Erythroblast (primary cell): ENCODE measurements at regions not wholly inside any gene's neighbourhood (a gene's known extent, or its start where the extent isn't known, plus 50 kb on each side); places are given as distances from the start of the nearest gene placed in this dataset.

Experiments used
- GATA1 ChIP-seq: IDR thresholded peaks from 2 replicates; pipeline ENCODE4 v1.6.1; 2011; ENCODE audit warnings: low read depth, mild to moderate bottlenecking, control low read depth, low read length, moderate library complexity
- POLR2A ChIP-seq: IDR thresholded peaks from 2 replicates; pipeline ENCODE4 v1.6.1; 2011; ENCODE audit warnings: mild to moderate bottlenecking, low read length

DNA sequence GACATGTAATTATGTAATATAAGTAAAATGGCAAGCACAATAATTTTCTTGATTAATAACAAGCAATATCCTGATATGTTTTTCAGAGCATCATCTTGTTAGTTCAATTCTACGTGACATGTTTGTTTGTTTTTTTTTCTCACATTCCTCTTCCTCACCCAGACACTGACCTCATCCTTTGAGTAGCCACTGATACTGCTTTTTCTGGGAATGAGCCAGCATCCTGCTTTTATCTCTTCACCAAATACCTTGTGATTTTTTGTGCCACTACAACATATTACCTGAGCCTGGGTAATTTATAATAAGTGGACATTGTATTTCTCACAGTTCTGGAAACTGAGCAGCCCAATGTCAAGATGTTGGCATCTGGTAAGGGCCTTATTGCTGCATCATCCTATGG, 484.0 kb downstream of the NAF1 start:
- TF ChIP-seq POLR2A (no peak), GATA1 (no peak)
